ENCODE measurements at regions not wholly inside any gene's neighbourhood (a gene's known extent, or its start where the extent isn't known, plus 50 kb on each side); places are given as distances from the start of the nearest gene placed in this dataset.

DNA sequence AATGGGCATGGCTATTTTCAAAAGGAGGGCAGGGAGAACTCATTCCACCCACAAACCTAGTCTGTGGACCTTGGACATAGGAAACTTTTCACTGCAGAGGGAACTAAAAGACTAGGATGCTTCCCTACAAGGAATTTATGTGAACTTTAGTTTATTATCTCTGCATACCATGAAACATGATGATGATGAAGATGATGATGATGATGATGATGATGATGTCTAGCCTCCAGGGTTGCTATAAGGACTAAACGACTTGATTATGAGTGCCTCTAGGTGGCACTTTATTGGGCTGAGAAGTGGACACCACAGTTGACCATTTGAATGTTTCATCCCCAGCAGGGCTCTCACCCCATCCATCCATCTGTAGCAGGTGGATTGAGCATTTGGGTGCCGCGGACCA, 260.0 kb upstream of the TCF4 start:
- ATAC-seq (no peak), DNase-seq (ENCODE audit: low spot score in 2 of 2) (no peak)
- H3K9me3 Mint-ChIP-seq, result peaks cover 0 to 4% of the 10 kb centered on the region in 2 donors
- H3K27ac Mint-ChIP-seq, result no peak overlapping the region
- H3K36me3 Mint-ChIP-seq, result no peaks in the 10 kb centered on the region

DNA sequence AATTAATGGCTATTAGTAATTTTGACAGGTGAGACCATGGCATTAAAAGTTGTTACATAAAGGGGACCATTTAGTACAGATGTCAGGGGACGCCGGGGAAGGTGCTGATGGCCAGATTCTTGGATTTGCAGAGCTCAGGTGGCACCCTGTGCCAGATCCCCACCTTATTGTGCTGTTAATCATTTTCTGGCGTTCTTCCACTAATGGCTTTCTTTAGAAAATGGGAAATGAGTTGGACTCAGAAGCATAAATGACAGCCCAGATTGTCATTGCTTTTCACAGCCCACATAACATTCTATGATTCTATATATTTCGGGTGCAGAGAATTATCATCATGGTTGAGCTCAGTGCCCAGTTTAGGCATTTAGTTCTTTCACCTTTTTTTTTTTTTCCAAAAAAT, 257.2 kb upstream of the TCF4 start:
- Mint-ChIP-seq H3K9me3 (peaks cover 3 to 4% of the 10 kb centered on the region in 2 donors), H3K36me3 (no peaks in the 10 kb centered on the region), H3K27ac (no peak overlapping the region)
- ATAC-seq (no peak), DNase-seq (ENCODE audit: low spot score in 2 of 2) (no peak)

- ATAC-seq (no peak), DNase-seq (ENCODE audit: low spot score in 2 of 2) (no peak)
- no peak overlapping the region for H3K27ac Mint-ChIP-seq
- peaks cover 6 to 11% of the 10 kb centered on the region in 2 donors for H3K9me3 Mint-ChIP-seq
- no peaks in the 10 kb centered on the region for H3K36me3 Mint-ChIP-seq
Measured at GRCh38 chr18:55844382-55844781, 256.4 kb upstream of the TCF4 start.

DNA sequence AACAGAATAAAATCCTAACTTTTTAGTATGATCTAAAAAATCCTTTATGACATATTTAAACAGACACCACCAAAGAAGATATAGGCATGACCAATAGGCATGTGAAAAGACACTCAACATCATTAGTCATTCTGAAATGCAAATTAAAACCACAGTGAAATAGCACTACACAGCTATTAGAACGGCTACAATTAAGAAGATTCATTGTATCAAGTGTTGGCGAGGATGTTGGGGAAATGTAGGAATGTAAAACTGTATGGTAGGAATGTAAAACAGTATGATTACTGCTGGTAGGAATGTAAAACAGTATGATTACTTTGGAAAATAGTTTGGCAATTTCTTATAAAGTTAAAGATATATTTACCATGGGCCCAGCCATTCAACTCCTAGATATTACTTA, 253.3 kb upstream of the TCF4 start:
- ATAC-seq (no peak), DNase-seq (ENCODE audit: low spot score in 2 of 2) (no peak)
- Mint-ChIP-seq H3K9me3 (peaks cover 15 to 27% of the 10 kb centered on the region in 2 donors), H3K27ac (no peak overlapping the region), H3K36me3 (peaks cover 0 to 12% of the 10 kb centered on the region in 2 donors)

- no peak for ATAC-seq
- H3K27ac Mint-ChIP-seq, result no peak overlapping the region
Measured at GRCh38 chr18:55840601-55841170, 252.7 kb upstream of the TCF4 start.

GRCh38 chr18:55839343-55839742, 251.4 kb upstream of the TCF4 start:
- no peak for DNase-seq (ENCODE audit: low spot score in 2 of 2)
- Mint-ChIP-seq H3K27ac (no peak overlapping the region), H3K36me3 (peaks cover 0 to 12% of the 10 kb centered on the region in 2 donors), H3K9me3 (peaks cover 18 to 31% of the 10 kb centered on the region in 2 donors)
- peak in 1 of 2 donors; percentile 20 for ATAC-seq

More at GRCh38 chr18:55840601-55841170, 252.7 kb upstream of the TCF4 start:
- DNase-seq (ENCODE audit: low spot score in 2 of 2), result no peak
- Mint-ChIP-seq H3K36me3 (peaks cover 0 to 12% of the 10 kb centered on the region in 2 donors), H3K9me3 (peaks cover 15 to 27% of the 10 kb centered on the region in 2 donors)

GRCh38 chr18:55838841-55839240, 250.8 kb upstream of the TCF4 start:
- peaks cover 0 to 12% of the 10 kb centered on the region in 2 donors for H3K36me3 Mint-ChIP-seq
- ATAC-seq (no peak), DNase-seq (ENCODE audit: low spot score in 2 of 2) (no peak)
- H3K27ac Mint-ChIP-seq, result no peak overlapping the region
- H3K9me3 Mint-ChIP-seq, result peaks cover 18 to 32% of the 10 kb centered on the region in 2 donors

- no peak overlapping the region for H3K27ac Mint-ChIP-seq
- no peak for ATAC-seq
- peaks cover 0 to 16% of the 10 kb centered on the region in 2 donors for H3K36me3 Mint-ChIP-seq
- DNase-seq (ENCODE audit: low spot score in 2 of 2), result no peak
- peaks cover 23 to 37% of the 10 kb centered on the region in 2 donors for H3K9me3 Mint-ChIP-seq
Measured at GRCh38 chr18:55838319-55838718, 250.3 kb upstream of the TCF4 start.

GRCh38 chr18:55833543-55833942, 245.6 kb upstream of the TCF4 start:
- Mint-ChIP-seq H3K9me3 (peaks cover 19 to 27% of the 10 kb centered on the region in 2 donors), H3K27ac (no peak overlapping the region), H3K36me3 (peaks cover 0 to 18% of the 10 kb centered on the region in 2 donors)
- DNase-seq (ENCODE audit: low spot score in 2 of 2) (no peak), ATAC-seq (no peak)

DNA sequence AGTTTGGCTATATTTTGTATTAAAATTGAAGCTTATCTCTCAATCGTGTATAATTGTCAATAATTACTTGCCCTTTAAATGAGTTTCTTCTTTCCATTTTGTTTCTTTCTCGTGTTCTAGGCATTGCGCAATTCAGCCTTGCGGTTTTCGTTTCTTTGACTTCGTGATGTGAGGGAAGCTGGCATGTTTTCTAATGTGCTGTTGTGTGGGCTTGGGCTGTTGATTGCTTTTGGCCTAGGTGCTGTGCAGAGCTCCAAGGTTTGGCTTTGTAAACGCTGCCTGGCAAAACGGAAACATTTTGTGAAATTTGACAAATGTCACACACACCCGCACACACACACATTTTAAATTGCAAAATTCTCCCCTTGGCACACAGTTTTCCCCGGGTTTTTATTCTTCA, 242.6 kb upstream of the TCF4 start:
- no peak for ATAC-seq
- H3K36me3 Mint-ChIP-seq, result peaks cover 0 to 8% of the 10 kb centered on the region in 2 donors
- no peak for DNase-seq (ENCODE audit: low spot score in 2 of 2)
- no peak overlapping the region for H3K27ac Mint-ChIP-seq
- peaks cover 15 to 17% of the 10 kb centered on the region in 2 donors for H3K9me3 Mint-ChIP-seq

- H3K27ac Mint-ChIP-seq, result no peak overlapping the region
- no peaks in the 10 kb centered on the region for H3K36me3 Mint-ChIP-seq
- DNase-seq (ENCODE audit: low spot score in 2 of 2) (no peak), ATAC-seq (no peak)
- peaks cover 0 to 4% of the 10 kb centered on the region in 2 donors for H3K9me3 Mint-ChIP-seq
Measured at GRCh38 chr18:55821219-55821618, 233.2 kb upstream of the TCF4 start.

DNA sequence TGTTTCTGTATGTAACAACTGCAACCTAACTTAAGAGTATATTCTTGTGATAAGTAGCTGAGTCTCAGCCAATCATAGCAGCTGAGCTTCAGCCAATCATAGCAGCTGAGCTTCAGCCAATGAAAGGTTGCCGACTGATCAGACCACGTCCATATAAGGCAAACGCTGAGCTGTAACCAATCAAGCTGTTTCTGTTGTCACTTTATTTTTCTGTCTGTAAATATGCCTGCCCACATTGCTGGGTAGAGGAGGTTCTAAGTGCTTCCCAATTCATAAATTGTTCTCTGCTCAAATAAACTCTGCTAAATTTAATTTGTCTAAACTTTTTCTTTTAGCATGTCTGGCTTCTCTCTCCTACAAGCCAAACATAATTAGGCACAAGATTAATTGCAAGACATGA, 231.5 kb upstream of the TCF4 start:
- H3K9me3 Mint-ChIP-seq, result peaks cover 0 to 3% of the 10 kb centered on the region in 2 donors
- ATAC-seq (no peak), DNase-seq (ENCODE audit: low spot score in 2 of 2) (no peak)
- H3K27ac Mint-ChIP-seq, result no peak overlapping the region
- no peaks in the 10 kb centered on the region for H3K36me3 Mint-ChIP-seq

DNA sequence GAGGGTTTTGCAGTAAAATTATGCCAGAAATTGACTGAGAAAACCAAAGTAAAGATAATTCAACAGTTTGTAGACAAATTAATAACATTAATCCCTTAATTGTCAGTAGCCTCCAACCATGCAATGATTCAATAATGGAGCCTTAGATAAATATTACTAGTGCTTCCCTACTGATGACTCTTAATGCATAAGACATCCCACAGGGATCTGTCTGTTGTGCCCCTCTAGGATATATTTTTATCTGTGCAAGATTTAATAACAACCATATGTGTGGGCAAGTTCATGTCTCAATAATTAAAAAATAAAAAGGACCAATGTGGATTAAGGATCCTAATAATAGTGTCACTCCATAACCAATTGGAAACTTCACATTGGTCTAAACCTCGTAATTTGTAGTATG, 230.3 kb upstream of the TCF4 start:
- ATAC-seq (no peak), DNase-seq (ENCODE audit: low spot score in 2 of 2) (no peak)
- Mint-ChIP-seq H3K27ac (no peak overlapping the region), H3K36me3 (no peaks in the 10 kb centered on the region), H3K9me3 (peaks cover 0 to 3% of the 10 kb centered on the region in 2 donors)

GRCh38 chr18:55811925-55812324, 223.9 kb upstream of the TCF4 start:
- Mint-ChIP-seq H3K36me3 (no peaks in the 10 kb centered on the region), H3K9me3 (peaks cover under 1% of the 10 kb centered on the region in 2 donors), H3K27ac (no peak overlapping the region)
- no peak for DNase-seq (ENCODE audit: low spot score in 2 of 2)
- no peak for ATAC-seq

- peaks cover 0 to 5% of the 10 kb centered on the region in 2 donors for H3K36me3 Mint-ChIP-seq
- no peak overlapping the region for H3K27ac Mint-ChIP-seq
- ATAC-seq (no peak), DNase-seq (ENCODE audit: low spot score in 2 of 2) (no peak)
- H3K9me3 Mint-ChIP-seq, result peaks cover 16 to 21% of the 10 kb centered on the region in 2 donors
Measured at GRCh38 chr18:55805666-55806065, 217.7 kb upstream of the TCF4 start.

- Mint-ChIP-seq H3K27ac (no peak overlapping the region), H3K36me3 (no peaks in the 10 kb centered on the region), H3K9me3 (peaks cover 5 to 7% of the 10 kb centered on the region in 2 donors)
- no peak for DNase-seq (ENCODE audit: low spot score in 2 of 2)
- no peak for ATAC-seq
Measured at GRCh38 chr18:55795101-55795669, 207.2 kb upstream of the TCF4 start.

DNA sequence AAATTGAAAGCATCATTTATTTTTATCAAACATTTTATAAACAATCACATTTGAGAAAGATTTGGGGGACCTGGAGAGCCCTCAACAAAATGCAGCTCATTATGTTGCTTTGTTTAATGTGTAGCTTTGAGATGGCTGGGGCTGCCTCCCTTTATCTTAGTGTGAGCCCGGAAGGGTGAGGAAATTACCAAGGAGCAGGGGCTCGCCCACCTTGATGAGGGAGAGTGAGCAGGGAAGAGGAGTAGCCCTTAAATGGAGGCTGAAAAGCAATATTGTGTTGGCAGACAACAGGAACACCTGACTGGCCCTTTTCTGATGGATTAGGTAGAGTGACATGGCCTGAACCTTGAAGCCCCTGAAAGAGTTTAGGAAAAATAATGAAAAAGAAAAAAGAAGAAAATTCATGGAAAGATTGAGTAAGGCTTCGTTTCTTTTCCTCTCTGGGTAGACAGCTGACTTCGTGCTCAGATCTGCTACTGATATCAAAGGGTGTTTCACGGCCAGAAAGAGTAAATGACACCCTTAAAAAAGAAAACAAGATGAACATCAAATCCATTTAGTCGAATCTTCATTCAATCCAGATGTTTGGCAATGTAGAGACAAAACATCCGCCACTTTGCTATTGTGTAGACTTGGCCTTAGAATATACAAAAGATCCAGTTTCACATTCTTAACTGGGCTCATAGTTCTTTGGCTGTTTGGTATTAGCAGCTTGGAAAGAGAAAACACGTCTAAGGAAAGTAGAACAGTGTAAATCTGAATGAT, 206.5 kb upstream of the TCF4 start:
- DNase-seq (ENCODE audit: low spot score in 2 of 2) (no peak), ATAC-seq (no peak)
- H3K27ac Mint-ChIP-seq, result no peak overlapping the region
- H3K36me3 Mint-ChIP-seq, result no peaks in the 10 kb centered on the region
- H3K9me3 Mint-ChIP-seq, result peaks cover 5 to 7% of the 10 kb centered on the region in 2 donors
